ENCODE measurements at regions not wholly inside any gene's neighbourhood (a gene's known extent, or its start where the extent isn't known, plus 50 kb on each side); places are given as distances from the start of the nearest gene placed in this dataset.

DNA sequence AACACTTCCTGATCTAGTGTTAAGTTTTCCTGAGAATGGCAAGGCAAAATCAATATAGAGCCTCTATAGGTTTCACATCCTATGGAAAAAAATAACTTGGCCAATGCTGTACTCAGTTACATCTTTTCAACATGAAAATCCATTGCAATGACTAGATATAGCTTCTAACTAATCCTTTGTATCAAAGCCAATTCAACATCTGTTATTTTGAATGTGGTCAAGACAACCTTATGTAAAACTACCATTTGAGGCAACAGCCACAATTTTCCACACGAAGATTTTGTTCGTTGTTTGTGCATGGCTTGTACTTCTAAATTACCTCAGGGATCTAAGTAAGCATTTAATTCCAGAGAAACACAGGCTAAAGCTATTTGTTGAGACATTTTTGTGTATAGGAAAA lies 637.8 kb upstream of the EYS start:
- no peaks in the 10 kb centered on the region for H3K36me3 ChIP-seq (ENCODE audit: control insufficient read depth in 2 of 2, insufficient read depth in 2 of 2, low read length in 1 of 2)
- no peaks in the 10 kb centered on the region for H3K79me2 ChIP-seq (ENCODE audit: control insufficient read depth, insufficient read depth, low read length)
- DNase-seq (ENCODE audit: low read depth, low spot score) (no peak), ATAC-seq (no peak), FAIRE-seq (no peak)
- no peak overlapping the region for H3K4me3 ChIP-seq
- intact Hi-C loops (cut with micrococcal nuclease; ENCODE audit: unreplicated experiment) (no loop called here), in situ Hi-C loops (cut with MboI) (no loop called here)
- H3K9ac ChIP-seq (ENCODE audit: control insufficient read depth, insufficient read depth, low read length), result no peak overlapping the region
- ChIA-PET POLR2A (no interaction called here), CTCF (no interaction called here), RAD21 (ENCODE audit: unreplicated experiment) (no interaction called here), SMC1A (ENCODE audit: uncharacterized antibody, unreplicated experiment) (no interaction called here)
- H3K27me3 ChIP-seq (replicated peaks in 1 of 2; ENCODE audit: control insufficient read depth in 2 of 2, insufficient read depth in 2 of 2, low read length in 1 of 2), result no peaks in the 10 kb centered on the region
- WGBS (ENCODE audit: insufficient coverage, insufficient replicate concordance, low lambda C conversion rate, missing lambda C conversion rate), result 0% methylated on average over 2 of the region's 2 CpGs
- TF ChIP-seq BHLHE40 (IDR thresholded peaks at IDR 0.05; ENCODE audit: borderline replicate concordance in 1 of 2, low read depth in 2 of 2, low read length in 1 of 2), result no peak
- TF ChIP-seq IKZF1 (conservative IDR thresholded peaks at IDR 0.05), result no peak
- TF ChIP-seq, protein P1, sequence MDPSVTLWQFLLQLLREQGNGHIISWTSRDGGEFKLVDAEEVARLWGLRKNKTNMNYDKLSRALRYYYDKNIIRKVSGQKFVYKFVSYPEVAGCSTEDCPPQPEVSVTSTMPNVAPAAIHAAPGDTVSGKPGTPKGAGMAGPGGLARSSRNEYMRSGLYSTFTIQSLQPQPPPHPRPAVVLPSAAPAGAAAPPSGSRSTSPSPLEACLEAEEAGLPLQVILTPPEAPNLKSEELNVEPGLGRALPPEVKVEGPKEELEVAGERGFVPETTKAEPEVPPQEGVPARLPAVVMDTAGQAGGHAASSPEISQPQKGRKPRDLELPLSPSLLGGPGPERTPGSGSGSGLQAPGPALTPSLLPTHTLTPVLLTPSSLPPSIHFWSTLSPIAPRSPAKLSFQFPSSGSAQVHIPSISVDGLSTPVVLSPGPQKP (IDR thresholded peaks at IDR 0.05; ENCODE audit: low read depth, low read length), result no peak
- TF ChIP-seq CBX3 (IDR thresholded peaks at IDR 0.05; ENCODE audit: borderline replicate concordance, low read depth), result no peak
- TF ChIP-seq HDGF (IDR thresholded peaks at IDR 0.05), result no peak
- no peaks in the 10 kb centered on the region for H3K9me3 ChIP-seq (replicated peaks; ENCODE audit: control insufficient read depth, insufficient read depth, low read length)
- H3K27ac ChIP-seq (ENCODE audit: control insufficient read depth, insufficient read depth), result no peak overlapping the region
- H2AFZ ChIP-seq (ENCODE audit: control insufficient read depth, low read depth, low read length), result no peak overlapping the region
- H3K4me1 ChIP-seq (ENCODE audit: control insufficient read depth, insufficient read depth, low read length), result no peaks in the 10 kb centered on the region
- BruUV-seq (replicated peaks), result no TSS peak
- no peaks in the 10 kb centered on the region for H4K20me1 ChIP-seq (ENCODE audit: control insufficient read depth, insufficient read depth)
- no peak overlapping the region for H3K4me2 ChIP-seq (ENCODE audit: control insufficient read depth, insufficient read depth)

DNA sequence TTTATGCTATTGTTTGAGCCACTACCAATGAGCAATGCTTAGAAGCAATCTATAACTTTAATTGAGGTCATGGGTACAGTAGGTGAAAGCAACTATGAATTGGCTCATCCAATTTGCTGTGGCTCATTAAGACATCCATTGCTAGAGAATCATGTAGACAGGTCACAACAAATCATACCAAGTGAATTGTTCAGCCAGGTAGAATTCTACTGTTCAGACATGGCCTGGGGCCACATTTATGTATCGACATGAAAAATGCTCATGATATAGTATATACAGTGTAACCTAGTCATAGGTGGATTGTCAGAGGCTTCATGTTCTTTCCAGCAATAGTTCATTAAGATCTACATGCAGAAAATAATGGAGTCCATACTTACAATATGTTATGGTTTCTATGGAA lies 633.7 kb upstream of the EYS start:
- H3K4me2 ChIP-seq (ENCODE audit: control insufficient read depth, insufficient read depth), result no peak overlapping the region
- CTCF ChIA-PET, result interaction anchor here (0.7 to 0.8 kb wide), 2 partner anchors 29 to 209 kb away, joined by 3 to 4 read pairs; no protein-coding TSS in a partner anchor

More for the DNA sequence above, 633.7 kb upstream of the EYS start:
- 0% methylated on average over 1 of the region's 1 CpG for WGBS (ENCODE audit: insufficient coverage, insufficient replicate concordance, low lambda C conversion rate, missing lambda C conversion rate)
- no peaks in the 10 kb centered on the region for H4K20me1 ChIP-seq (ENCODE audit: control insufficient read depth, insufficient read depth)
- H3K27me3 ChIP-seq (replicated peaks in 1 of 2; ENCODE audit: control insufficient read depth in 2 of 2, insufficient read depth in 2 of 2, low read length in 1 of 2), result no peaks in the 10 kb centered on the region
- in situ Hi-C loops (cut with MboI), result no loop called here
- H3K27ac ChIP-seq (ENCODE audit: control insufficient read depth, insufficient read depth), result no peak overlapping the region
- no peak overlapping the region for H3K4me3 ChIP-seq
- no peak overlapping the region for H3K9ac ChIP-seq (ENCODE audit: control insufficient read depth, insufficient read depth, low read length)
- ChIA-PET POLR2A (no interaction called here), SMC1A (ENCODE audit: uncharacterized antibody, unreplicated experiment) (no interaction called here), RAD21 (ENCODE audit: unreplicated experiment) (no interaction called here)
- H3K9me3 ChIP-seq (replicated peaks; ENCODE audit: control insufficient read depth, insufficient read depth, low read length), result no peaks in the 10 kb centered on the region
- H2AFZ ChIP-seq (ENCODE audit: control insufficient read depth, low read depth, low read length), result no peak overlapping the region
- no peak for TF ChIP-seq GABPA (IDR thresholded peaks at IDR 0.05; ENCODE audit: low read depth)
- no peak for FAIRE-seq
- H3K79me2 ChIP-seq (ENCODE audit: control insufficient read depth, insufficient read depth, low read length), result no peaks in the 10 kb centered on the region
- no TSS peak for BruUV-seq (replicated peaks)
- H3K4me1 ChIP-seq (ENCODE audit: control insufficient read depth, insufficient read depth, low read length), result no peaks in the 10 kb centered on the region
- no peak for ATAC-seq
- DNase-seq (ENCODE audit: low read depth, low spot score), result no peak
- intact Hi-C loops (cut with micrococcal nuclease; ENCODE audit: unreplicated experiment), result no loop called here
- H3K36me3 ChIP-seq (ENCODE audit: control insufficient read depth in 2 of 2, insufficient read depth in 2 of 2, low read length in 1 of 2), result no peaks in the 10 kb centered on the region
